K562 (cell line): ENCODE measurements at regions not wholly inside any gene's neighbourhood (a gene's known extent, or its start where the extent isn't known, plus 50 kb on each side); places are given as distances from the start of the nearest gene placed in this dataset.

Source experiments
- ATAC-seq: fragments of 200-7000 bp; cut with Tn5 transposase; 3 replicates; pipeline ENCODE4 v1.9.1; 2020; ENCODE audit warnings: moderate library complexity
- BruUV-seq: library from RNA; stranded (reverse); fragments of 400-500 nt; replicated peaks from 2 replicates; lab custom pipeline; 2021; lab: Mats Ljungman, UMichigan
- CTCF ChIA-PET: fragments of 300-600 bp; formaldehyde crosslinking; extraction: SDS; loops from one replicate; lab custom pipeline; 2021; ENCODE audit warnings: low intra/inter-chr PET ratio; lab: Yijun Ruan, JAX
- POLR2A ChIA-PET: fragments of 300-600, 350-650 bp; sonication (Branson Sonifier 250); formaldehyde crosslinking; extraction: SDS; loops from one replicate; lab custom pipeline; 2021; ENCODE audit warnings: antibody characterized with exemption, inconsistent platforms; lab: Yijun Ruan, JAX
- DNase-seq, 4 experiments: peaks; one replicate each; pipeline versions ENCODE4 v3.0.0 to v3.0.0-alpha.2; 2011 to 2018; ENCODE audit warnings: low spot score in 3 of 4, mixed read lengths in 3 of 4; ENCODE audit errors: extremely low read depth in 1 of 4
- FAIRE-seq: peaks from 2 replicates; lab custom pipeline; 2011; peaks lifted over from hg19 to GRCh38; lab: Jason Lieb, UNC
- H2AFZ ChIP-seq: 2 replicates; pipeline ENCODE4 v1.6.0; 2011; ENCODE audit warnings: low read depth, low read length, control low read depth, inconsistent platforms
- H3K27ac ChIP-seq: fragments of 200-600 bp; 3 replicates; pipeline ENCODE4 v1.8.0; 2011; ENCODE audit warnings: low read depth, mild to moderate bottlenecking, control low read depth, inconsistent platforms, low read length, moderate library complexity, mixed read lengths; ENCODE audit errors: extremely low read depth
- H3K27me3 ChIP-seq, 2 experiments: fragments of 300-600 bp in 1 of 2; 2 replicates in 1 of 2; 3 replicates in 1 of 2; pipeline versions ENCODE4 v1.6.0 to v1.8.0; 2011; ENCODE audit warnings: inconsistent platforms in 2 of 2, low read length in 2 of 2, mild to moderate bottlenecking in 1 of 2, mixed read lengths in 1 of 2, moderate library complexity in 1 of 2; ENCODE audit not compliant: control insufficient read depth in 2 of 2, insufficient read depth in 2 of 2
- H3K36me3 ChIP-seq: fragments of 300-600 bp; 3 replicates; pipeline ENCODE4 v1.8.0; 2011; ENCODE audit warnings: mild to moderate bottlenecking, low read length, inconsistent platforms; ENCODE audit not compliant: control insufficient read depth, insufficient read depth
- H3K4me1 ChIP-seq, 2 experiments: fragments of 200-600 bp in 1 of 2; replicated peaks in 1 of 2; 2 replicates in 1 of 2; 3 replicates in 1 of 2; pipeline versions ENCODE4 v1.5.1 to v1.8.0; 2011; ENCODE audit warnings: inconsistent platforms in 2 of 2, low read length in 2 of 2, mild to moderate bottlenecking in 1 of 2, mixed read lengths in 1 of 2, moderate library complexity in 1 of 2; ENCODE audit not compliant: control insufficient read depth in 2 of 2, insufficient read depth in 2 of 2
- H3K4me2 ChIP-seq: 2 replicates; pipeline ENCODE4 v1.6.1; 2011; ENCODE audit warnings: low read length, control low read depth, inconsistent platforms, mixed read lengths; ENCODE audit not compliant: insufficient read depth
- H3K4me3 ChIP-seq: fragments of 200-600 bp; sonication (generic), shearing (Covaris generic); 2 replicates; pipeline ENCODE4 v1.5.1; 2016; ENCODE audit warnings: control low read depth, inconsistent platforms
- H3K79me2 ChIP-seq: fragments of 200-600 bp; 3 replicates; pipeline ENCODE4 v1.8.0; 2011; ENCODE audit warnings: low read length, inconsistent platforms; ENCODE audit not compliant: control insufficient read depth, insufficient read depth
- H3K9ac ChIP-seq, 2 experiments: 2 replicates each; pipeline versions ENCODE4 v1.6.0 to v1.6.1; 2011; ENCODE audit warnings: low read depth in 2 of 2, low read length in 2 of 2, control low read depth in 1 of 2, inconsistent platforms in 1 of 2, mild to moderate bottlenecking in 1 of 2, mixed read lengths in 1 of 2; ENCODE audit not compliant: insufficient read depth in 1 of 2
- H3K9me1 ChIP-seq: one replicate; pipeline ENCODE4 v1.6.0; 2011; ENCODE audit warnings: inconsistent platforms, mild to moderate bottlenecking, low read length, moderate library complexity; ENCODE audit not compliant: control insufficient read depth, insufficient read depth
- H3K9me3 ChIP-seq: replicated peaks from 2 replicates; pipeline ENCODE4 v1.5.1; 2011; ENCODE audit warnings: low read depth, low read length, inconsistent platforms; ENCODE audit not compliant: control insufficient read depth, insufficient read depth
- H4K20me1 ChIP-seq: replicated peaks from 2 replicates; pipeline ENCODE4 v1.6.1; 2011; ENCODE audit warnings: low read length, inconsistent platforms, mixed read lengths; ENCODE audit not compliant: control insufficient read depth, insufficient read depth
- ARID2 ChIP-seq: fragments of 450-650 bp; IDR thresholded peaks from 2 replicates; pipeline ENCODE4 v1.6.1; 2017; ENCODE audit warnings: antibody characterized with exemption, mild to moderate bottlenecking
- CREB1 ChIP-seq, 2 experiments: sonication (generic) in 1 of 2; formaldehyde crosslinking in 1 of 2; IDR thresholded peaks; 2 replicates each; pipeline versions ENCODE4 v1.6.1 to v1.8.0; 2012 to 2022; ENCODE audit warnings: inconsistent platforms in 1 of 2, mild to moderate bottlenecking in 1 of 2, missing genetic modification reagents in 1 of 2, moderate library complexity in 1 of 2
- HBP1 ChIP-seq: fragments of 450-650 bp; formaldehyde crosslinking; IDR thresholded peaks from 2 replicates; pipeline ENCODE4 v1.4.0; 2022; ENCODE audit warnings: missing genetic modification characterization
- HOXB6 ChIP-seq: fragments of 250-450 bp; sonication (Bioruptor Pico); IDR thresholded peaks from 2 replicates; pipeline ENCODE4 v1.5.1; 2022; ENCODE audit warnings: mild to moderate bottlenecking, borderline replicate concordance
- MCM2 ChIP-seq: fragments of 450-650 bp; IDR thresholded peaks from 2 replicates; pipeline ENCODE4 v1.6.1; 2017; ENCODE audit warnings: low read depth, mild to moderate bottlenecking
- MCM3 ChIP-seq: fragments of 450-650 bp; IDR thresholded peaks from 2 replicates; pipeline ENCODE4 v1.6.1; 2016
- MECOM ChIP-seq: fragments of 250-450 bp; sonication (Bioruptor Pico); IDR thresholded peaks from 2 replicates; pipeline ENCODE4 v1.8.0; 2022; ENCODE audit warnings: inconsistent platforms
- NFE2 ChIP-seq: IDR thresholded peaks from 2 replicates; pipeline ENCODE4 v1.6.1; 2014; ENCODE audit warnings: antibody characterized with exemption, low read depth
- POLR3A ChIP-seq: IDR thresholded peaks from 2 replicates; pipeline ENCODE4 v1.6.1; 2011; ENCODE audit warnings: borderline replicate concordance, mild to moderate bottlenecking, moderate library complexity; ENCODE audit not compliant: insufficient read length, insufficient read depth; ENCODE audit errors: extremely low read depth
- RAD21 ChIP-seq, 2 experiments: fragments of 250-450 bp in 1 of 2; fragments of 450-650 bp in 1 of 2; sonication (Bioruptor Pico) in 1 of 2; formaldehyde crosslinking in 1 of 2; IDR thresholded peaks in 1 of 2; conservative IDR thresholded peaks in 1 of 2; 2 replicates each; pipeline versions ENCODE4 v1.4.0 to v1.8.0; 2020 to 2022; ENCODE audit warnings: mild to moderate bottlenecking in 2 of 2, moderate library complexity in 1 of 2
- RFX5 ChIP-seq: IDR thresholded peaks from 2 replicates; pipeline ENCODE4 v1.6.1; 2011; ENCODE audit warnings: low read depth, mild to moderate bottlenecking, improper control_type of control experiment, low read length
- TAF1 ChIP-seq: IDR thresholded peaks from 2 replicates; pipeline ENCODE4 v1.6.1; 2011; ENCODE audit warnings: mild to moderate bottlenecking, low read length, moderate library complexity; ENCODE audit not compliant: insufficient read depth, control insufficient read depth, severe bottlenecking; ENCODE audit errors: extremely low read depth
- ZBTB12 ChIP-seq: fragments of 250-450 bp; sonication (Bioruptor Pico); IDR thresholded peaks from 2 replicates; pipeline ENCODE4 v1.4.0; 2020
- WGBS: fragments of 100-300 bp; shearing (Covaris generic); methylation state at CpG from one replicate; pipeline ENCODE4 v1.1.6; 2016; ENCODE audit warnings: low coverage, mixed read lengths; ENCODE audit not compliant: insufficient coverage; ENCODE audit errors: missing lambda C conversion rate; 5-methylcytosine and 5-hydroxymethylcytosine counted together
- in situ Hi-C: fragments of 300-500 bp; cut with MboI; formaldehyde crosslinking; loops from 4 replicates; pipeline ENCODE4 v1.15.0; 2018; ENCODE audit warnings: inconsistent platforms, mixed read lengths
- intact Hi-C: fragments of 100-400 bp; cut with micrococcal nuclease; formaldehyde crosslinking; loops from 2 replicates; pipeline ENCODE4 v1.14.2; 2022
- TF ChIP-seq, protein P1 (sequence below): fragments of 450-650 bp; formaldehyde crosslinking; conservative IDR thresholded peaks from 2 replicates; pipeline ENCODE4 v1.4.0; 2022; ENCODE audit warnings: mild to moderate bottlenecking, missing genetic modification characterization

DNA sequence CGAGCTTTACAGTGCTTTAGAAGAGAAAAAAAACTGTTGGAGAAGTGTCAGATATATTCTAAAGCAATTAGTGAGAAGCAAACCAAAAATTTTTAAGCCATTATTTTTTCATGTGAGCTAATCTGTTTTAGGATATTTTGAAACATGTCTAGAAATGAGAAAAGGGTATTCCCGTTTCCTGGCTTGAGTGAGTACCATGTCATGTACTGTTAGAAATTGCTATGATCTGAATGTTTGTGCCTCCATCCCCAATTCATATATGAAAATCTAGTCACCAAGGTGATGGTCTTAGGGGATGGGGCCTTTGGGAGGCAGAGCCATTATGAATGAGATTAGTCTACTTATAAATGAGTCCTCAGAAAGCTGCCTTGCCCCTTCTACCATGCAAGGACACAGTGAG is 493.3 kb upstream of the GCFC2 start:
- FAIRE-seq = no peak
- Histone ChIP-seq H4K20me1 (no peaks in the 10 kb centered on the region), H3K4me2 (no peak overlapping the region), H3K27ac (no peak overlapping the region), H3K4me3 (no peak overlapping the region), H3K9me1 (no peaks in the 10 kb centered on the region), H3K79me2 (no peaks in the 10 kb centered on the region), H3K27me3 (no peaks in the 10 kb centered on the region), H3K9me3 (no peaks in the 10 kb centered on the region), H3K9ac (no peak overlapping the region), H3K4me1 (no peaks in the 10 kb centered on the region; a peak in 2 of 5 replicates), H3K36me3 (no peaks in the 10 kb centered on the region)
- in situ Hi-C loops = no loop called here
- 15% methylated on average over 2 of the region's 2 CpGs for WGBS
- no peak for ATAC-seq
- ChIA-PET POLR2A (no interaction called here), CTCF (no interaction called here)
- TF ChIP-seq POLR3A (no peak), TAF1 (no peak), HOXB6 (CRISPR knock-in tag) (no peak), MCM3 (no peak), NFE2 (no peak), MECOM (no peak), CREB1 (IDR thresholded peaks at IDR 0.05) (no peak), CREB1 (CRISPR knock-in tag; IDR thresholded peaks at IDR 0.05) (no peak), ZBTB12 (no peak), RAD21 (CRISPR knock-in tag; conservative IDR thresholded peaks at IDR 0.05 in 1 of 2, IDR thresholded peaks at IDR 0.05 in 1 of 2) (no peak), ARID2 (no peak), HBP1 (CRISPR knock-in tag) (no peak), RFX5 (no peak), MCM2 (no peak)
- TF ChIP-seq, protein P1, sequence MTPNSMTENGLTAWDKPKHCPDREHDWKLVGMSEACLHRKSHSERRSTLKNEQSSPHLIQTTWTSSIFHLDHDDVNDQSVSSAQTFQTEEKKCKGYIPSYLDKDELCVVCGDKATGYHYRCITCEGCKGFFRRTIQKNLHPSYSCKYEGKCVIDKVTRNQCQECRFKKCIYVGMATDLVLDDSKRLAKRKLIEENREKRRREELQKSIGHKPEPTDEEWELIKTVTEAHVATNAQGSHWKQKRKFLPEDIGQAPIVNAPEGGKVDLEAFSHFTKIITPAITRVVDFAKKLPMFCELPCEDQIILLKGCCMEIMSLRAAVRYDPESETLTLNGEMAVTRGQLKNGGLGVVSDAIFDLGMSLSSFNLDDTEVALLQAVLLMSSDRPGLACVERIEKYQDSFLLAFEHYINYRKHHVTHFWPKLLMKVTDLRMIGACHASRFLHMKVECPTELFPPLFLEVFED (CRISPR knock-in tag) = no peak
- TF ChIP-seq, all 486 proteins: peak for 0
- BruUV-seq = no TSS peak
- DNase-seq = no peak
- H2AFZ ChIP-seq = no peak overlapping the region
- intact Hi-C loops = no loop called here
